GM21825 (cell line): ENCODE measurements at regions not wholly inside any gene's neighbourhood (a gene's known extent, or its start where the extent isn't known, plus 50 kb on each side); places are given as distances from the start of the nearest gene placed in this dataset.

ENCODE experiments used
- ATAC-seq: cut with Tn5 transposase; IDR thresholded peaks from one replicate; pipeline ENCODE4 v1.9.1; 2021; ENCODE audit warnings: mild to moderate bottlenecking, moderate library complexity; ENCODE audit not compliant: unreplicated experiment

DNA sequence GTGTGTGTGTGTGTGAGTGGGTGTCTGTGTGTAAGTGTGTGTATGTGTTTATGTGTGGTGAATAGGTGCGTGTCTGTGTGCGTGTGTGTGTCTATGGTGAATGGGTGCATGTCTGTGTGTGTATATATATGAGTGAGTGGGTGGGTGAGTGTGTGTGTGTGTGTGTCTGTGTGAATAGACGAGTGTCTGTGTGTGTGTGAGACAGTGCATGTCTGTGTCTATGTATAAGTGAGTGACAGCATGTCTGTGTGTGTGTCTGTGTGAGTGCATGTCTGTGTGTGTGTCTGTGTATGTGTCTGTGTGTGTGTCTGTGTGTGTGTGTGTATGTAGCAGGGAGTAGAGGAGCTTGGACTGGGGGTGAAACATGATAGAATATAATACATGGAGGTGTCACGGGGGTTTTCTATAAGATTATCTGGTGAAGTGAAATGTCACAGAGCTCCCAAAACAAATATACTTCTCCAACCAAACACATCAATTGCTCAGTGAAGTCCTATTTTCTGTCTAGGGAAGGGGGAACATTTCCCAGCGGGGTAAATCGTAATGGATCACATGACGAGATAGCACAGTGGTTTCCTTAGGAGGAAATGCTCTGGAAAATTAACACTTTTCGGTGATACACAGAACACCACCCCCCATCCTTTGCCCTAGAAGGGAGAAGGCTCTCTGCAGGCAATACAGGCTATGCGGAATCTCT is 723.3 kb upstream of the CELF2 start:
- no peak for ATAC-seq

GRCh38 chr10:10294881-10295529 is 722.7 kb upstream of the CELF2 start:
- ATAC-seq: no peak

DNA sequence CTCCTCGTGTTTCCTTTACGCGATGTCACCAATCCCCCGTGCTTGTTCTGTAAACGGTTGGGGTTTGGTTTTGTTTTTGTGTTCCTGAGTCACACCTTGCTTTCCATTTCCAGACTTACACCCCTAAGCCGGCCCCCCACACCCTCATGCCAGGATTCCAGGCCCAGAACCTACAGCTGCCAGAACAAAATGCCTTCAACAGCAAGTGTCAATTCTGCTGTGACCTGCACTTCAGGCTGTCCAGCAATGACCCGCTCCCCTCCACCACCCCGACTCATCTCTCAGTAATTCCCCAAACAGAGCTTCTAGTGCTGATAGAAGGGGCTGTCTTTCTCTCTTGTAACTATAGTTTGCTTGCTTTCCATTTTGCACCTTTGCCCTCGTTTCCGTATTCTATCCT is 722.1 kb upstream of the CELF2 start:
- ATAC-seq: no peak

DNA sequence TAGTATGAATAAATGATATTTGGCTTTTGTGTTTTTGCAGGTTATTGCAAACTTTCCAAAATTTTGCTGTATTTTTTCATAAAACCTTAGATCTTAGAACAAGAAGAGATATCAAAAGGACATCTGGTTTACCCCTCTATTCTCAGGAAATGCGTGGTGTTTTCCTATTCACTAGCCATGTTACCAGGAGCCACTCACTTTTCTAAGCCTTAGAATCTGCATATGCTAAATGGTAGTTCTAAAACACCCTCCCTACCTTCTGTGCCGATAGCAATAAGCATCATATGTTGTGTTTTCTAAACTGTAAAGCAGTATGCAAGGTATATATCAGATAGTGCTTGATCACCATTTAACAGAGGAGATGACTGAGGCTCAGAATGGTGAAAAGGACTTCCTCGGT is 715.0 kb upstream of the CELF2 start:
- no peak for ATAC-seq

DNA sequence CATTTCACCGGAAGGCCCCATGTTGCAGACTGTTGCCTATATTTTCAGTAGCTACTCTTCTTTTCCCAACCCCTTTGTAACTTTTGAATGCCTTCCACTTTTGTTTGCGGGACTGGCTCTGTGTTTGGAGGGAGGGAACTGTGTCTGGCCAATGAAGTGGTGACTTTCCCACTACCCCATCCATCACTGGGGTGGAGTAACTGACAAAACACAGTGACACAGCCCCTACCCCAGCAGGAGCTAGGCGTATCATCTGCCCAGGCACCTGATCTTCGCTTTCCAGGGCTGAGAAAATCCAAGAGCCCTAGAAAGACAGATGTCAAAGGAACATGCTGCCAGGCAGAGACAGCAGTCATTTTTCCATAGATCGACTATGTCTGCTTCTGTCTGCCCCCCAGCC is 710.6 kb upstream of the CELF2 start:
- no peak for ATAC-seq

DNA sequence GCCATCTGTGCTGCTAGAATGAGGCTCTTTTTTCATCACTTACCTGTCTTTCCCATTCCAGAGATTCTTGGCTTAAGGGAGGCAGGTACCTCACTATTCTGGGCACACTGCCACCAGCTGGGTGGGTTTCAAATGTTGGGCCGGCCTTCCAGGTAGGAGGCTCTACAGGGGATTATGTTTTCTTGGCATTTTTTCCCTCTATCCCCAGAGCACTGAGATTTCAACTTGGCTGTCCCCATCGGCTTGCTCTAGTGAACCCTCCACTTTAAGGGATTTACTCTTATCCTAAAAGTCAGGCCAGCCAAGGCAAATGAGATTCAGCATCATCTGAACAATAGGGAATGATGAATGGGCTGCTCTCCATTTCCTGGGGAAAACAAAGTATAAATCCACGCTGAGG is 710.1 kb upstream of the CELF2 start:
- ATAC-seq: no peak

GRCh38 chr10:10310498-10310897 is 707.2 kb upstream of the CELF2 start:
- no peak for ATAC-seq

DNA sequence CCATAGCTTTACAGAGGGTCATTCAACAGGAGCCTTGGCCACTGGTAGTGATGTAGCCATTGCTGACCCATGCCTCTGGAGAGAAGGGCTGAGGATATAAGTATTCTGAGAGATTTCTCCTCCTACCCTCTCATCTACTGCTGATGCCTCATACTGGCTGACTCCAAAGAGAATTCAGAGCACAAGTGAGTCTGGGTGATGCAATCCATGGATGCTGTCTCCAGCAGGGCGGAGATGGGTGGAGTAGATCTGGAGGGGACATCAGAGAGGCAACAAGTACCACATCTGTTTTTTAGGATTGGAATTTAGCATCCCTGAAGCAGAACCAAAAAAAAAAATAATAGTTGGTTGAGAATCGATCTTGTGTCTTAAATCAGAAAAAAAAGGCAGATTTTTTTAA is 705.7 kb upstream of the CELF2 start:
- ATAC-seq: no peak

GRCh38 chr10:10313149-10313835 is 704.4 kb upstream of the CELF2 start:
- no peak for ATAC-seq

DNA sequence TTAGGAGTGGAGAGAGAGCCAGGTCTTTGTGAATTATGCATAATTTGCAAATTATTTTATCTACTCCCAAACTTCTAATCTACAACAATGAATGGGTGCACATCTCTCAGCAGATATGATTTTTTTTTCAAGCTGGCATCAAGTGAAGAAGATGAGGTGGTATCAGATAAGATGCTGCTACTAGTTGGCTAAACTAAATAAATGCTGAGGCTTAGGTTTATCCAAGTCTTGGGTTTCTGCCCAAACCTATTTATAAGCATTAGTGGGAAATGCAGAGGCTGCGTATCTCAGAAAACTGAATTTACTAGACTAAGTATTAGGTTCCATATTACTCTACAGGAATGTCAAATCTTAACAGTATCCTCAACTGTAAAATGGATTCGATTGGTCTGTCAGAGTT is 703.0 kb upstream of the CELF2 start:
- ATAC-seq: no peak

- no peak for ATAC-seq
These were observed 701.7 kb upstream of the CELF2 start for GRCh38 chr10:10315989-10316388.

DNA sequence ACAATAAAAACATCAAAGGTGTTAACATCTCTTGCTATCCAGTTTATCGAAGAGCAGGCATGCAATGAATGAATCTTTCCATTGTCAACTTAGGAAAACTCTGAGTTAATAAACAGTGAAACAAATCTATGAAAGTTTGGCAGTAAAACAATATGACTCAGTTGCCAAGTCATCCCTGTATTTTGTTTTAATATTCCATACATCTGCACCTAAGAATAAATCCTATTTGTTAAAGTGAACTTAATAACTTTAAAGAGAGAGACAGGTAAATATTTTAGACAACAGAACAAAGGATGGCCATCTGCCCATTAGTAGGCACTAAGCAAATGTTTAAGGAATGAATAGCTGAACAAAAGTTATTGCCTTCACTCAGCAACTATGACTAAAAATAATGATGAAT is 700.5 kb upstream of the CELF2 start:
- ATAC-seq: no peak

DNA sequence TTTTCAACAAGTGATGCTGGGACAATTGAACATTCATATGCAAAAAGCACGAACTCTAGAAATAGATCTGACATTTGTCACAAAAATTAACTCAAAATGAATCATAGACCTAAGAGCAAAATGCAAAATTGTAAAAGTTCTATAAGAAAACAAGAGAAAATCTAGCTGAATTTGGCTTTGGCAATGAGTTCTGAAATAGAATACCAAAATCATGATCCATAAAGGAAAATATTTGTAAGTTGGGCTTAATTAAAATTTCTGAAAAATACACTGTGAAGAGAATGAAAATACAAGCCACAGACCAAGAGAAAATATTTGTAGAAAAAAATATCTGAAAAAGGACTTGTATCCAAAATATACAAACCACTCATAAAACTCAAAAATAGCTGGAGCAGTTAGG is 698.8 kb upstream of the CELF2 start:
- no peak for ATAC-seq

DNA sequence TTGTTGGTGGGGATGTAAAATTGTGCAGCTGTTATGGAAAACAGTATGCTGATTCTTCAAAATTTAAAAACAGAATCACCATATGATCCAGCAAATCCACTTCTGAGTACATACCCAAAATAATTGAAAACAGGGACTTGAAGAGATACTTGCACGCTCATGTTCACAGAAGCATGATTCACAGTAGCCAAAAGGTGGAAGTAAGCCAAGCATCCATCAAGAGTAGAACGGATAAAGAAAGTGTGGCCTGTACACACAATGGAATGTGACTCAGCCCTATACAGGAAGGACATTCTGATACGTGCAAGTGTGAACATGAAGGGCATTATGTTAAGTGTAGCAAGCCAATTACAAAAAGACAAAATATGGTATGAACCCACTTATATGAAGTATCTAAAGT is 696.7 kb upstream of the CELF2 start:
- no peak for ATAC-seq

- no peak for ATAC-seq
These were observed 691.6 kb upstream of the CELF2 start for GRCh38 chr10:10326116-10326515.

DNA sequence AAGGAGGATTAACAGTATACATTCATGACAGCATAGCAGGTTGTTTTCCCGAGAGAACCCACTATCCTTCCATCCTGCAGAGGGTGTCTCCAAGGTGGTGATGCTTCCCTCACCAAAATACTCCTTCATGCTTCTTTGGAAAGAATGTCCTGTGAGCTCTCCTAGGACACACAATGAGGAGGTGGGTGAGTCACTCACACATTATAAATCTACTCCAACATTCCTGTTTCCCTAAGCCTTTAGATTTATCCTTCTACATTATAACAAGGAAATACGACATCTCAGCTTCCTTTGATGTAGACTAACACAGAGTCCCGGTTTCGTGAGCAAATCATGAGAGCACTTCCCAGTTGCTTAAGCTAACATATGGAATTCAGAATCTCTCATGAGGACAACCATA is 689.7 kb upstream of the CELF2 start:
- ATAC-seq: no peak

DNA sequence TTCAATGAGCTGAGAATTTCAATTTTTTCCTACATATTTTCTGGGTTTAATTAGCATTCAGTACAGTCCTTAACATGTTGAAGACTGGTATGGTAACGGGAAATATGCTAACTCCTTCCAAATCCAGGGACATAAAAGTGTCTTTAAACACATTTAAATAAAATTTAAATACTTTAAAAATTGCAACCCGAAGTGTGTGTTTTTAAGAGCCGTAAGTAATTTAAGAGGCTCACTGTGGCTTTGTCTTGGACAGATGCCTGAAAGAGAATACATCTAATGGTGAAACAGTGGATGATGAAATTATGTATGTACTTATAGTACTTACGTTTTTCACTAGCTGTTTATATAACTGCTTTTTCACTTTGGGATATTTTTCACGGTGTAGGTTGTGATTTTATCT is 687.3 kb upstream of the CELF2 start:
- ATAC-seq: no peak

DNA sequence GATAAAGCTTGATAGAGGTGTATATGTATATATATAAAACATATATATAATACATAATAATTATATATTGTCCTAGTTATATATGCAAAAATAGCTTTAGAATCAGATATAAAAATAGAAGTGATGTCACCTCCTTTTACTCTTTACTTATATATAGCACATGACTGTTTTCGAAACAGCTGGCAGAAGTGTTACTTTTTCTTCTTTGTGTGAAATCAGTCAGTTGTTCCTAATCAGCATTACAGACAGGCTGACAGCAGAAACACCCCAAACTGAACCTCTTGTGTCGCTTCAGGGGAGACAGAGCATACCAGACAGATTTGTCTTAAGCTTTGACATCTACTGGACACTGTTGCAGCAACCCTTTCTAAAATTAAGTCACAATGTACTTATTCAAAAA is 684.9 kb upstream of the CELF2 start:
- no peak for ATAC-seq

DNA sequence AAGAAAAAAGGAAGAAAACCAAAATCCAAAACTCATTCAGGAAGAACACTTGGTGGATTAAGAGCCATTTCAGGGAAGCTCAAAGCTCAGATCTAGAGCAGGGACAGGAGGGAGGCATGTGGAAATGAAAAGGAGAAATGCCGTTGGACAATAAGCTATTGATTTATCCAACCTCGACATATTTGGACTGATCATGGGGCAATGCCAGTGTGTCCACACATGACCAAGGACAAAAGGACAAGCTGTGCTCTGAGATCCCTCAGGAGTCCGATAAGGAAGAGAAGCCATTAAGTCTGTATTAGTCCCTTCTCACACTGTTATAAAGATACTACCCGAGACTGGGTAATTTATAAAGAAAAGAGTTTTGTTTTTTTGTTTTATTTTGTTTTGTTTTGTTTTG is 684.0 kb upstream of the CELF2 start:
- ATAC-seq: no peak

DNA sequence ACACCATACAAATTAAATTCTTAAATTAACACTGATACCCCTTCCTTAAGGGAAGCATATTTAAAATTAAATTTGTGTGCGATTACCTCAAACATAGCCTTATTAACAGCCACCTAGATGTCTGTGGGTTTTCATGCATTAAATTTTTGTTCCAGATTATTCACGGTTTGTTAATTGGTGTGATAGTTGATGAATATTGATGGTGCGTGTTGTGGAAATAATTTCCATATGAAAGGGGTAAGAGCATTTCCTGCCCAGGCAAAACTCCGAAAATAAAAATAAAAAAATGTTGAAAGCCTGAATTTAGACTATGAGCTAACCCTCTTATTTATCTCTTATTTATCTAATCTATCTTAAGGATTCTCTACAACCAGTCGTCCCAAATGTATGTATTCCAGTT is 679.3 kb upstream of the CELF2 start:
- ATAC-seq: no peak

DNA sequence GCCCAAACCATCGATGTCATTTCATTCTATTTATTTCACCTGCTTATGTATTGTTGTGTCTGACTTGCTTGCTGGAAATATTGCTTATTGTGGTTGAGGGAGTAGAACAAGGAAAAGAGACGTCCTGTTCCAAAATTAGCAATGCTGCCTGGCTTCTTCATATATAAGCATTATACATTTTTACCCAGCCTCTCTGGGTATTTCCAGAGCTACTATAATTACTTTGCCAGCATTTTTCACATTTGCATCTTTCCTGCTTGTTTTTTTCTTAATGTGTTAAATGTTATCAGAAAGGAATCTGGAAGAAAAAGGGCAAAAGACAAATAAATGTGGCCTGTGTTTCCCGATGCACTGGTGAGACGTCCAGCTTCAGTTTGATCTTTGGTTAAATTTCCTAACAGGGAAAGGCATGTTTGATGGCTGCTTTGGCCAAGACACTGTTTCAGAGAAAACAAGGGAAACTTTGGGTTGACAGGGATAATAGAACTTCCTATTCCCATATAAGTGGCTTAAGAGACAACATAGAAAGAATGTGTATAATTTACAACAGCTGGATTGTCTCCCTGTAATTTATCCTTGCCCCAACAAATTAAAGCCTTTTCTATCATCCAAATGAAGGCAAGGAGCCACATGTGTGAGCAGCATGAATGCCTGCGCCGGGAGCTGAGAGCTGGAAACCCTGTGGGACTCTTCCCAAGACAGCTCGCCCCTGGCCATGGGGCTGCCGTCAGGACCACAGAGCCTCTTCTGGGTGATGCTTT is 671.1 kb upstream of the CELF2 start:
- ATAC-seq: no peak

- no peak for ATAC-seq
These were observed 667.6 kb upstream of the CELF2 start for GRCh38 chr10:10350050-10350449.
